C4-2B (cell line): ENCODE measurements at regions not wholly inside any gene's neighbourhood (a gene's known extent, or its start where the extent isn't known, plus 50 kb on each side); places are given as distances from the start of the nearest gene placed in this dataset.
"Not testable (repeated sequence)": the region's sequence is repeated elsewhere in the genome, so short reads cannot be mapped to it uniquely, and the experiment has no call there.

ENCODE experiments used
- H3K27ac ChIP-seq: fragments of 450-650 bp; 2 replicates; pipeline ENCODE4 v1.5.1; 2017
- ZFX ChIP-seq: fragments of 450-650 bp; IDR thresholded peaks from 2 replicates; pipeline ENCODE4 v1.6.1; 2017
- TF ChIP-seq, protein P1 (sequence below): fragments of 450-650 bp; conservative IDR thresholded peaks from 2 replicates; pipeline ENCODE4 v1.5.1; 2017; ENCODE audit warnings: mild to moderate bottlenecking

DNA sequence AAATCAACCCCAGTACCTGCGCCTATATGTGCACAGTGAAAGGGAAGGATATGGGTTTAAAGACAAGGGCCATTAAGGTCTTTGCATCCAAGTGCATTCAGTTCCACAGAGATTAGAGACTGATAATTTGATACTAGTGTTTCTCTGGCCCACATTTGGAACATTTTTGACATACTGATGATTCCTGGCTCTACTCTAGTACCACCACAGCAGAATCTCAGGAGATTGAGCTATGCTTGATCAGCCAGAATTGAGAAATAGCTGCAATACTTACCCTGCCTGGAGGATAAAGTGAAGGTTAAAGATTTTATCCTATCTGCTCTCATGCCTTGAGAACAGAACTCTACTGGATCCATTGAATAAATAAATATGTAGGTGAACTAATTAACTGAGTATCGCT, 1267.8 kb downstream of the SUCLG1 start:
- TF ChIP-seq ZFX, result no peak
- TF ChIP-seq, protein P1, sequence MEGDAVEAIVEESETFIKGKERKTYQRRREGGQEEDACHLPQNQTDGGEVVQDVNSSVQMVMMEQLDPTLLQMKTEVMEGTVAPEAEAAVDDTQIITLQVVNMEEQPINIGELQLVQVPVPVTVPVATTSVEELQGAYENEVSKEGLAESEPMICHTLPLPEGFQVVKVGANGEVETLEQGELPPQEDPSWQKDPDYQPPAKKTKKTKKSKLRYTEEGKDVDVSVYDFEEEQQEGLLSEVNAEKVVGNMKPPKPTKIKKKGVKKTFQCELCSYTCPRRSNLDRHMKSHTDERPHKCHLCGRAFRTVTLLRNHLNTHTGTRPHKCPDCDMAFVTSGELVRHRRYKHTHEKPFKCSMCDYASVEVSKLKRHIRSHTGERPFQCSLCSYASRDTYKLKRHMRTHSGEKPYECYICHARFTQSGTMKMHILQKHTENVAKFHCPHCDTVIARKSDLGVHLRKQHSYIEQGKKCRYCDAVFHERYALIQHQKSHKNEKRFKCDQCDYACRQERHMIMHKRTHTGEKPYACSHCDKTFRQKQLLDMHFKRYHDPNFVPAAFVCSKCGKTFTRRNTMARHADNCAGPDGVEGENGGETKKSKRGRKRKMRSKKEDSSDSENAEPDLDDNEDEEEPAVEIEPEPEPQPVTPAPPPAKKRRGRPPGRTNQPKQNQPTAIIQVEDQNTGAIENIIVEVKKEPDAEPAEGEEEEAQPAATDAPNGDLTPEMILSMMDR, result no peak
- no peak overlapping the region for H3K27ac ChIP-seq

DNA sequence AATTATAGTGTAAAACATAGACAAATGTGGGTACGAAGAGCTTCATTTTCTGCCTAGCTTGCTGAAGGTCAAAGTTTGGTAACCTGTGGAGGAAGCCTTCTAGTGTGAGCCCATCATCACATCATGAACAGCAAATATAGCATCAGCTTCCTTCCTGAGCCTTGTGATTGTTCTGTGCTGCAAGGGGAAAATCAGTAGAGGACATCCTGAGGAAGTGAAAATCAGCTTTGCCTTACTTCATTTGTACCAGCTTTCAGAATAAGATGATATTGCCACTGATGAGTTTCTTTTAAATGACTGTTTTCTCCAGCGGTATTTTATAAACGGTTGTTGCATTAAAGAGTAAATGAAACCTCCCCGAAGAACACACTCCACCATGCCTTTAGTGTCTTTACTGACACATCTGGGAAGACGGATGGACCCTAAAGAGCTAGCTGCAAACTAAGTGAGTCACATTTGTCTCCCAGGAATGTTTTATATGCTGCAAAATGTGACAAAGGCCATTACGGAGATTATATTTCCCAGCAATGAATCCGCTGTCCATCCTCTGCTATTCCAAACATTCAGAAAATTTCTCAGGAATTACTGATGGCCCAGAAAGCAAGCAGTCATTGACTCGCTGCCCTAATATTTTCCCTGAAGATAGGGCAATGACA, 1272.8 kb downstream of the SUCLG1 start:
- H3K27ac ChIP-seq, result no peak overlapping the region
- no peak for TF ChIP-seq ZFX
- TF ChIP-seq, protein P1, result no peak

DNA sequence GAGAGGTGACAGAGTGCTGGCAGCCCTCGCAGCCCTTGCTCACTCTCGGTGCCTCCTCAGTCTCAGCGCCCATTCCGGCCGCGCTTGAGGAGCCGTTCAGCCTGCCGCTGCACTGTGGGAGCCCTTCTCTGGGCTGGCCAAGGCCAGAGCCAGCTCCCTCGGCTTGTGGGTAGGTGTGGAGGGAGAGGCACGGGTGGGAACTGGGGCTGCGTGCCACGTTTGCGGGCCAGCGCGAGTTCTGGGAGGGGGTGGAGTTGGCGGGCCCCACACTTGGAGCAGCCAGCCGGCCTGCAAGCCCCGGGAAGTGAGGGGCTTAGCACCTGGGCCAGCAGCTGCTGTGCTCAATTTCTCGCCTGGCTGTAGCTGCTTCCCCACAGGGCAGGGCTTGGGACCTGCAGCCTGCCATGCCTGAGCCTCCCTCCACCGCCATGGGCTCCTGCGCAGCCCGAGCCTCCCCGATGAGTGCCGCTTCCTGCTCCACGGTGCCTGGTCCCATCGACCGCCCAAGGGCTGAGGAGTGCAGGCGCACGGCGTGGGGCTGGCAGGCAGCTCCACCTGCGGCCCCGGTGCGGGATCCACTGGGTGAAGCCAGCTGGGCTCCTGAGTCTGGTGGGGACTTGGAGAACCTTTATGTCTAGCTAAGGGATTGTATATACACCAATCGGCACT, 1278.1 kb downstream of the SUCLG1 start:
- not testable (repeated sequence) for H3K27ac ChIP-seq

DNA sequence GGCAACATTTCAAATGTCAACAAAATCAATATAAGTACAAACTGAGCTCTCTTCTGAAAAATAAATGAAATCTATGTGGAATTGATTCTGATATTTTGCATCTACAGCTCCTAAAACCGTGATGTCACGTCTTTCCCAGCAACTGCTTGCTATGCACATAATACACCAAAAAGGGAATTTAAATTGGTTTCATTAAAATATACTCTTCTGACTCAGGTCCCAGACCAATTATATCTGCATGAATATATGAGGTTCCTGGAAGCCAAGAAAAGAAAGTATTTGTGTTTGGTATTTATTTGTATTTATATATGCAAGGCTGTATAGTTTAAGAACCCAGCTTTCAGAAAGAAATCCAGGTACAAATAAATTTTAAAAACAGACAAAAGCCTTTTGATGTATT, 1282.5 kb downstream of the SUCLG1 start:
- TF ChIP-seq, protein P1, result no peak
- no peak for TF ChIP-seq ZFX
- no peak overlapping the region for H3K27ac ChIP-seq

DNA sequence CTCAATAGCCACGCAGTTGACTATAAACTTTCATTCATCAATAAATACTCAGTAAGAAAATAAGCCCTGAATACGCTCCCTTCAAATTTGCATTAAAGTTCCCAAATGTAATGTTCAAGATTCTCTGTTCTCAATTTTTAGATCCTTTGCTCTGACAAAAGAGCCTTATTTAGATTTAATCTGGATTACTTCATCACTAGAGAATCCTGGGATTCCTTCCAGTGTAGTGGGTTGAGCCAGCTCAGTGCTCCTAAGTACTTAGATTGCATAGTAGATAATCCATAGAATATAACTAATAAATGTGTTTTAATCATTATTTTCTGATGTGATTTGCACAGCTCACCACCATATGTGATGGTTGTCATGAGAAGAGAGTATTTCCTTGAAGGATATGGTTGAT, 1286.2 kb downstream of the SUCLG1 start:
- TF ChIP-seq, protein P1, result no peak
- TF ChIP-seq ZFX, result no peak
- no peak overlapping the region for H3K27ac ChIP-seq

DNA sequence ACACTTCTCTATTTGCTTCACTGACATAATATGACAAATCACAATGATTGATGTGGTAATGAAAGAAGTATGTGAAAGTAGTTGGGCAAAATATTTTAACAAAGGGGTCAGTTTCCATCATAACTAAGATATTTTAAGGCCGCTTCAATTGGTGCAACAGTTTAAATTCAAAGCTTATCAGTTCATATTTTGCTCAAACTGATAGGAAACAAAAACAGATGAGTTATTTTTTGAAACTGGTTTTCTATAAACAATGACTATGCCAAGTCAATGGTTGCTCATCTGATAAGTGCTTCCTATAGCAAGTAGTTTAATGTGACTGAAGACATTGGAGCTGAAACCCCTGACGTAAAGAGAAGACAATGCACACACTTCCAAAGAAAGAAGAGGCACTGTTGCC, 1290.7 kb downstream of the SUCLG1 start:
- TF ChIP-seq, protein P1, result no peak
- no peak for TF ChIP-seq ZFX
- H3K27ac ChIP-seq, result no peak overlapping the region

DNA sequence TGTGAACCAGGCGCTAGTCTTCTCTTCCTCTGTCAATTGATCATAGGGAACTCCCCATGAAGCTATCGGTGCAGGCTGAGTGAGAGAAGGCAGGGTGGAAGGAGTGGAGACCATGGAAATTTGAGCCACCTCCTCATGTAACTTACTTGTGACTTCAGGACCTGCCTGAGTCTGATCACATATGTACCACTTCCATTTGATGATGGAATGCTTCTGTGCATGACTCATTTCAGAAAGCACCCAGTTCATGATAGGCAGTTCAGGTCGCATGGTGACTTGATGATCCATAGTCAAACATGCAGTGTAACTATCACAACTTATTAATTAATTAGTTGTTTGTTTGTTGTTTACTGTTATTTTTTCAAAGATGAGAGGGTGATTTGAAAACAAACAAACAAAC, 1296.7 kb downstream of the SUCLG1 start:
- H3K27ac ChIP-seq, result no peak overlapping the region
- TF ChIP-seq, protein P1, result no peak
- TF ChIP-seq ZFX, result no peak

DNA sequence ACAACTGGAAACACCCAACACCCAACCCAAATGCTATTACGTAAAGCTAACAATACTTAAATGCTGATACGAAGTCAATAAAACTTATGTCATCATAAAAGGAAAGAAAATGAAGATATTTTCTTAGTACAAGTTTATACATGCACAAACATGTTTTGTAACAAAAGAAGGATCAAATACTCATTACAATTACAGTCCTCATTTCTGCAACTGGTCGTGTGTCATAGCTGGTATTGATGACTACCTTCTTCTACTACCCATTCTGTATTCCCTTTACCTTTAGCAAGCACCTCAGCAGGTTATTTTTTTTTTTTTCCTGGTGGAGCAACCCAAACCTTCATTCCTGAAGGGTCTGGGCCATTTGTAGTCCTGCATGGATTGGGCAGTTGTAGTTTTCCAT, 1298.5 kb downstream of the SUCLG1 start:
- TF ChIP-seq, protein P1, result no peak
- TF ChIP-seq ZFX, result no peak

More for the DNA sequence above, 1298.5 kb downstream of the SUCLG1 start:
- H3K27ac ChIP-seq, result no peak overlapping the region
